Epidermal melanocyte (primary cell): ENCODE measurements at regions not wholly inside any gene's neighbourhood (a gene's known extent, or its start where the extent isn't known, plus 50 kb on each side); places are given as distances from the start of the nearest gene placed in this dataset.

Source experiments
- DNase-seq: peaks from one replicate; pipeline ENCODE4 v3.0.0; 2011; ENCODE audit warnings: low spot score; ENCODE audit not compliant: insufficient read length

DNA sequence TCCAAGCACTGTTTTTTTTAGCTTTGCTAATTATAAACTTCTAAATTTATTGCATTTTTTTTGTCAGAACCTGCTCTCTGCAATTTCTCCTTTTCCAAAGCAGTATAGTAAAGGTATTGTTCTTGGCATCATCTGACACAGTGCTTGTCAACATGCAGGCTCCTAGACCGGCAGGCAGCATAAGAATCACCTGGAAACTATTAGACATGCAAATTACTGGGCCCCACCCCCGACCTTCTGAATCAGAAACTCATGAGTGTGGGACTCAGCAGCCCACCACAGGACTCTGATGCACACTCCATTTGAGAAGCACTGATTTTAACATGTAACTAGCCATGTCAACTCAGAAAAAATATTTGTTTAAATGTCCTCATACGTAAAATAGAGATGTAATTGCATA is 551.1 kb upstream of the CELF4 start:
- DNase-seq, result no peak

DNA sequence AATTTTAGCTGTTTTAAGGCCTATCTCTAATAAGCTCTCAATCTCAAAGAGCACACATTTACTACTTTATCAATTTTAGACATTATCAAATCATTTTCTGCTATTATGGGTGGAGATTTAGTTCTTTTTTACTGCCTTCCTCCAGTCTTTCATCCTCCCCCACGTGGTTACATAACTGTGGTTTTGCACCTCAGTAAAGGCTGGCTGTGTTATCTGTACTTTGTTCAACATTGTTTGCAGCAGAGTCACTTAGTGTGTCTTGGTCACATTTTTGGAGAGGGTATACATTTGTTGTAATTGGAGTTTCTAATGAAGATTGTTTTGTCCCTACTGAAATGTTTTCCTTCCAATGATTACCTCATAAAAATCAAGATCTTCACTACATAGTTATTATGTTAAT is 549.6 kb upstream of the CELF4 start:
- DNase-seq, result no peak

DNA sequence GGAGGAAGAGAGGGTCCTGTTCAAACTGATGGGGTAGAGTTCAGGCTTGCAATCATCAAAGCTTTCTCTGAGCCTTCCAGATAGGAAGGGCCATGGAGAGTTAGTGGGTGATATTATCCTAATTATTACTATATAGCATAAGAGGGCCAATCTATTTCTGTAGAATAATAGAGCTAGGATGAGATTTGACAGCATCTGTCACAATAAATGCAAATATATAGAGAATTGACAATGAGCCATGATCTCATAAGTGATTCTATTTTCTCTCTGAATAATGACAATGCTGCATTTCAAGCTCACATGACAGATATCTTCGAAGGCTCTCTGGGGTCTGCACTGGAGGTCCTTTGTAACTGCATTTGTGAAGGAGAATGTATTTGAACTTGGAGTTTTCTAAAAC is 521.9 kb upstream of the CELF4 start:
- no peak for DNase-seq

DNA sequence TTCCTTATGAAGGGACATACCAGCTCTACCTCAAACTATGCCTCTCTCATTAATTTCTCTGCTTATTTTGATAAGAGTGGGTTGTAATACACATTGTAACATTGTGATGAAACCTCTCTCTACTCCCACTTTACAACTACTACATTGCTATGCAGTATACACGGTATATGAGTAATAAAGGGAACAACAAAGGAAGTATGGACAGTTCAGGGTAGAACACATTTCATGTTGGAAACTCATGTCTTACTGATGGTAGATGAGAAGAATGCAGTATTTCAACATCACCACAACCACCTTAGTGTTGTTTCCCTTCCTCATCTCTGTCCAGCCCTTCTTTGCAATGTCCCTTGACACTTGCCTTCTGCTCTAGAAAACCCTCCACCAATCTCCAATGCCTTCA is 515.9 kb upstream of the CELF4 start:
- DNase-seq, result no peak

DNA sequence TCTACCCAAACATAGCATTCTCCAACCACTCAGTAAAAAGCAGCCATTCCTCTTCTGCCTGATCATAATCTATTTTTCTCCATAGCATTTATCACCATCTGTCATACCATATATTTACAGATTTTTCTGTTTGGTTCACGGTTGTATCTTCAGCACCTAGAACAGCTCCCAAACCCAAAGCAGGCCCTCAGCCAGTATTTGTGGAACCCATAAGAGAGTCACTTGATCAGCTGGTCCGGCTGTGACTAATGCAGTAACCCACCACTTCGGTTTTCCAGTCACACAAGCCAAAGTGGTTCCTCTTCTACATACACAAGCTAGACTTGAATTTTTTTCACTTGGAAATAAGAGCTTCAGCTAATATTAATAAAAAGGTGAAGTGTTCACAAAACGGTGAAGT is 511.6 kb upstream of the CELF4 start:
- DNase-seq, result no peak

DNA sequence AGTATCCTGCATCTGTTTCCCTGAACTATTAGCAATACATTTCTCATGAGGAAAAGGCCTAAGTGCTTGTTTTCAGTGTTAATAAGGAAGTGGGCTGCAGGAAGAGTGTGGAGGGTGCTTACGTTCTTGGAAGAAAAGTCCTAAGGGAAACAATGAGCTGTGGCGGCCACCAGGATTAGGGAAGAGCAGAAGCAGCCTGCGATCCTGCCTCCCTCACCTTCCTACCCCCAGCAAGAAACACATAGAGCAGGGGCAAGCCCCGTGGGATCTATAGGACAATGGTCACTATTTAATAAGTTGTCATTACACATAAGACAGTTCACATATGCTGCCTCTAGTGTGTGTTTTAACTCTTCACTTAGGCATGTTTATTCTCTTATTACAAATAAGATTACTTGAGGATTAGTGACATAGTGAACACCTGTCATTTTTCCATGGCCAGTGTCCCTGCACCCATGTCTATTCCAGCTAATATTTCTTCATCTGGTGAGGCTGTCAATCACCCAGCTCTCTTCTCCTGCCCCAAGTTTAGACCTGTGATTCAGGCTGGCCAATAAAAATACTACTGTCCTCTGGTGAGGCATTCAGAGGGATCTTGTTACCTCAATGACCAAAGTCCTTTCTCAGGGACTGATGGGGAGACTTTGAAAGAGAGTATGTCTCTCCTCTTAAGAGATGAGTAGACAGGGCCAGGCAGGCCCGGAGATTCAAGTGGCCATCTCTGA is 510.9 kb upstream of the CELF4 start:
- DNase-seq, result no peak

DNA sequence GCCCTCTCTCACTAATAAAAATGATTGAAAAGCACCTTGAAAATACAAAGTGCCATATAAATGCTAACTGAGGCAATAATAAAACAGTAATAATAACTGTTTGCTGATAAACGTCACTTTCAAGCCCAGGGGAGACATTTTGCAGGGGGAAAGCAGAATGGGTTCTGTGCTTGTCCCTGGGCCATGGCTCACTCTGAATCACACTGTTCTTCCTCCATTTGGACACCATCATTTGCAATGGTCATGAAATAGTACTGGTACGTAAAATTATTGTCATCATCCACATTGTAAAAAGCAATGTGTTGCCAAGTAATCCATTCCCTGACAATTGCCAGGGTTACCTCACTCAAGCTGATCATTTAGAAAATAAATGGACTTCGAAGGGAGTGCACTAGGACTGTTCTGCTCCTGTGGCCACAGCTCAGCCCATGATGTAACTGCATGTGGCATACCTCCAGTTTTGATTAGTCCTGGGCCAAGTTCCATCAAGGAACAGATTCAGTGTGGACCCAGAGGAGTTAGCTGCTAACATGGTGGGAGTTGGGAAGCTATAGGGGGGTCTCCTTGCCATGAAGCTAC is 508.8 kb upstream of the CELF4 start:
- no peak for DNase-seq

DNA sequence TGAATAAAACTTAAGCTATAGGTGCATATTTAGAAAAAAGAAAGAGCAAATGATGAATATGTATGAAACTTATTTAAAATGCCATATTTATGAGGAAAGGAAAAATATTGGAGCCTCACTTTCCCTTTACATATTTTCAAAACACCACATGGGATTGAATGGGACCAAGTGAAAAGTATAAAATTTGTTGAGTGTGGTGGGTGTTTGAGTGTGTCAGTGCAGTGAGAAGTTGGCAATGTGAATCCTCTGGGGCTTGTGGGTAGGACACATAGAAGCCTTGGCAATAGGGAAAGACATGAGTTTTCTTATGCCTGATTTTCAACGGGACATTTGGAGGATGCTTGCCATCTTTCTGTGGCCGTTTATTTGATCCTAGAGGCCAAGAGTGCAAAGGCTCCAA is 502.2 kb upstream of the CELF4 start:
- DNase-seq, result no peak

DNA sequence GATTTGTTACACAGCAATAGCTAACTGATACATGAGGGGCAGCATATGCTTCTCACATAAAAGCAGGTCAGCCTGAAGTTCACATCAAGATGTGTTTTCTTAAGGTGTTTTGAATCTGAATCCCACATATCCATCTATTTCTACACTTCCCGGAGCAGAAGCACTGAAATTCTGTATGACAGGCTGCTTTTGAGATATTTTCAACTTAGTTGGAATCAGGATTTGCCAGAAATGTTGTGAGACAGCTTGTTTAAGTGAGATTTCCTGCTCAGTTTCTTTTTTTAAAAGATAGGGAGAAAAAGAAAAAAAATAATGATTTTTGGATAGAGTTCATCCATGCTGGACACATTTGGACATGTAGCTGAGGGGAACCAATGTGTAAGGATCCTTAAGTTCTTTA is 501.5 kb upstream of the CELF4 start:
- DNase-seq, result no peak

DNA sequence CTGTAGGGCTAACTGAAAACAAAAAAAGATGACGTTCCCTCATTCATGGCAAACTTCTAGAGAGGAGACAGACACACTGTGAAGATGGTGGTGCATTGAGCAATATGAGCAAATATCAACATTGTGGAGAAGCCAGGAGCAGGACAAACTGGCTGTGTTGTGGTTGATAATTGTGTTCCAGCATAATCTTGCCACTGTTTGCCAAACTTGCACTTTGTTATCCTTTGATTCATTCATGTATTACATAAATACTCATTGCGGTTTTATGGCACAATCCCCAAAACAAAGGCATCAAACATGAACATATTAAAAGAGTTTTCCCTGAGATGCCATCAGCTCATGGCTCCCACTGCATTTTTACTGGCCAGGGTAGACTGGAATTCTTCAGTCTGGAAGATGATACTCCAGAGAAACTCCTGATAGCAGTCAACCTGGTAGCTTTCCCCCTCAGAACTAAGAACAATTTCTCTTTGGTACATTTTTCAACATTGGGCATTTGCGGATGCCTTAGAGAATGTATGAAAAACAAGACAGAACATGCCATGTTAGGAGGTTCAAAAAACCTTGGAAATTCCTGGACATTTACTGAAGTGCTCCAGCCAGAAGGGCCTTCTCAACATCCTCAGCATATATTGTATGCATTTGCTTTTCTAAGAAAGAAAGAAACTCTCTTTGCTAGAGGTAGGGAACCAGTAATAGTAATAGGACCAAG is 487.4 kb upstream of the CELF4 start:
- no peak for DNase-seq

DNA sequence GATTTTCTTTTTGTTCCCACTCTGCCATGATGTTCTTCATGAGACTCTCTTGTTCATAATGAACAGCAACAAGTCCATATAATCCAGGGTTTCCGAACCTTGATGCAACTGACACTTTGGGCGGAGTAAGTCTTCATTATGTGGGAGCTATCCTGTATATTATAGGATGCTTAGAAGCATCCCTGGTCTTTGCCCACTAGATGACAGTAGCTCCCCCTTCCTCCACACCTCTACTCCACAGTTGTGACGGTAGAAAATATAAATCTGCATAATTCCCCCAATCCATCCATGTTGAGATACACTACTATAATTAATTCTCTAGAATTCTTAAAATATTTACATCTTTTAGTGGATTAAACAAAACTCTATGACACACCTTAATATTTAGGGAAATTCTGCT is 482.2 kb upstream of the CELF4 start:
- no peak for DNase-seq

DNA sequence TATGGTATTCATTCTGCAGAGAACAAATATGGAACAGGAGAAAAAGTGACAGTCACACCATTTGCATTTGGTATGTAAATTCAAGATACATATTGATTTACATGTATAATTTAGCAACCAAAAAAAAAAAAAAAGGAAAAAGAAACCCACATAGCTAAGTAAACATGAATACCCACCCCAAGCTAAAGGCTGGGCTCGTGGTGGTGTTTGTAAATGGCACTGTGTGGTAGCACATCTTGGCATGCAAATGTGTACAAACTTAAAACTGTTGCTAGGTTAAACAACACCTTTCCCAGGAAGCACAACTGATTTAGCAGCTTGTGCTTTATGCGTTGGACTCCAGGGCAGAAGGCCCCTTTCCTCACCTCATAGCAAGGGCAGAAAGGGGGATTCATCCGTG is 481.1 kb upstream of the CELF4 start:
- no peak for DNase-seq

DNA sequence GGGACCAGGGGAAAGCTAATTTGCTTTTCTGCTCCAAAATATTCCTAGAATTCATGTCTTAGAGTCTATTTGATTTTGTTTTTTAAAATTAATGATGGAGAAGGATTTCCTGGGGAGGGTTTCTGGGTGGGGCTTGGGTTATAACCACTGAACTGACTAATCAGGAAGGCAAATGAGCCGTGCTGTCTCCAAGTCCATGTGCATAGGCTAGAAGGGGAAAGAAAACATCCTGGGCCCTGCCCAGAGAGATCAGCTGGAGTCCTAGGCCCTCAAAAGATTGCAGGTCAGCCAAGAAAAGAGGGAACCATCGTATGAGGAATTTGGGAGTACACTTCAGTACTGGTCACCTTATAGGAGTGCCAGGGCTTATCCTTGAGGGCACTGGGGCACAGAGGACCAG is 480.2 kb upstream of the CELF4 start:
- DNase-seq, result no peak

DNA sequence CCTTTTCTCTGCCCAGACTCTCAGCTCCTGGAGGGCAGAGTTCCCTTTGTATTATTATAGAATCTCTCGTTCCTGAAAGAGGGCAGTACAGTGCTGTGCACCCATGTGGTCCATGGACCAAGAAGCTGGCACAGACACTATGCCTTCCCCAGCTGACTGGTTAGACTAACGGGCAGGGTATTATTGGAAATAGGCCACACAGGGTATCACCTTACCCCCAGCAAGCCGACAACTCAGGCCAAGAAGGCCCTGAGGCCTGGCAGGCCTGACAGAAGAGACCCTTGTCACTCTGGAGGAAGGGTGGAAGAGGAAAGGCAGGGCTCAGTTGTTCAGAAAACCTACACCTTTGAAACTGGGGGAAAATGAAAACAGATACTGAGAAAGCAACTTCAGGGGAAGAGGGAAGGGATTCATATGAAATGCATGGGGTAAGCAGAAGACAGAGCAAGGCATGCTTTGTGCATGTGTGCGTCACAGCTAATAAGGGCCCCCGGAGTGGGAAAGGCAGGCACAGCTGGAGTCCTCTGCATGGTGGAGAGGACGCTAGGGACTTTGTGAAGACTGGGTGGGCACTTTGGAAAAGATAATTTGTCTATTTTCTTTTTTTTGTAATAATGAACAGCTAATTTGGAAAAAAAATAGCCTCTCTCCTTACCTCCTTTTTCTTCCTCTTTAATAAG is 476.8 kb upstream of the CELF4 start:
- DNase-seq, result no peak

DNA sequence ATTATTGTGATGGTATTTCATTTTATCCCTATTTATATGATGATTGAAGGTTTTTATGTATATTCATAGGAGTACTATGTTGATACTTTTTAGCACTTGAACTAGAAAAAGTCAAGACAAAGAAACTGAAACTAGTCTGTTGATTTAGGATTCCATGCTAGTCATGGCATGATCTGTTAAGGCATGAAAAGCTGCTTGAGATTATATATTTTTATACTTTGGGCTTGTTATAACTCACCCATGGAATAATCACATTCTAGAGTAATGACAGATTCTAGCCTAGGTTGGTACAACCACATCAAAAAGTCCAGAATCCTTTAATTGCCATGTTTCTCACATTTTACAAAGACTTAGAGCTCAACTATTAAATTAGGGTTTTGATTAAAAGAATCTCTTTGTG is 472.6 kb upstream of the CELF4 start:
- DNase-seq, result no peak

DNA sequence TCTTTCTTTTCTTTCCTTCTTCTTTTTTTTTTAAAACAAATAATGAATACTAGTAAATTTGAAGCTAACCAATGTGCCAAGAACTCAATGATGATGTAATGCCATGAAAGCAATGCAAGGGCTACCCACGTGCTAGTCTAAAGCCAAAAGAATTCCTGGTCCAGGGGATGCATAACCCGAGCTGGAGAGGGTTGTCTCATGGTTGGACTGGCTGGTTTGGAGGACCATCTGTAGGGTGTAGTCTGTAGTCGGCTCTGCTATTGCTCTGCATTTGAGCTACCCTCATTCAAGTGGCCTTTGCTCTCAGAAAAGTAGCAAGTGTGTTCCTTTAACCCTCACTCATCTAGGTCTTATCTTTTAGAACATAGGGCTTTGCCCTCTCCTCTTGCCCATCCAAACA is 469.6 kb upstream of the CELF4 start:
- no peak for DNase-seq

DNA sequence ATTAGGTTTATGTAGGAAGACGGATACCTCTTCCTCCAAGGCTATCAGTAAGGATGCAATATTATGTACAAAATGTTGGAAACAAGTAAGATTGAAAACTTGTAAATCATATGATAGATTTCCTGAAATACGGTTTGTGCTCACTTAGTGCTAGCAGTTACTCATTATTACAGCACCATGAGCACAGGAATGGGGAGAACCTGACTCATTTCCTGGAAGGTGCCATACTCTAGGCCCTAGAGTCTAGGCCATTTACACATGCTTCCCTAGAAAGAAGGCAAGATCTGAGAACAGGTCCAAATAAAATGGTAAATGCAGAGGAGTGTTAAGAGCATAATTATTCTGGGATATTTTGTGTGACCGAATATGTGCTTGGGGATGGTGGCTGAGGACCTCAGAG is 467.7 kb upstream of the CELF4 start:
- no peak for DNase-seq

DNA sequence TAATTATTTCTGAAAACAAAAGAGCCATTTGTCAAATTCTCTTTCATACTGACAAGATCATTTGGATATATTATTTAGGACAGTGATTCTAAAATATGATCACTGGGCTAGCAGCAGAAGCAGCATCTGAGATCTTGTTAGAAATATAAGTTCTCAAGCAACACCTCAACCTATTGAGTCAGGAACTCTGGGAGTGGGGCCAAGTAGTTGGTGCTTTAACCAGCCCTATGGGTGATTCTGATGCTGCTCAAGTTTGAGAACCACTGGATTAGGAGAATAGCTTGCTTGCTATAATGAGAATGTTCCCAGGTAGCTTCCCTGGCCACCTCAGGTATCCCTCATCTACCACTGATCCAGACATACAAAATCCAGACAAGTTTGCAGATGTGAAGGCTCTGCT is 466.9 kb upstream of the CELF4 start:
- DNase-seq, result no peak

DNA sequence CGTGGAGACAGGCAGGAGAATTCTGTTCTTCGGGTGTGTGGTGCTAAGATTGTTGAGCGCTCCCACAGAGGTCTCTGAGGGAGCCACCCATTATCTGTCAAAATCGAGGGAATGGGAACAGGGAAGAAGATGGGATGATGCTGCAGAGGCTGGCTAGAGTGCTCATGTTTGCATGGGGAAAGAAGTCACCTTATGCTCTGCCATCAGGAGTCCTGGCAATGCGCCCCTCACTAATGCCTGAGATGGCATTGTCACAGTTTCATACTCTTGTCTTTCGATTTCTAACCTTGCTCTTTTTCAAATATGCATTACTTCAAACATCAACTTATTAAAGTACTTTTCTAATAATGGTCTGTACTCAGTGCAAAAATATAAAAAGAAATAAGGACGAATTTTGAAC is 463.3 kb upstream of the CELF4 start:
- DNase-seq, result no peak

DNA sequence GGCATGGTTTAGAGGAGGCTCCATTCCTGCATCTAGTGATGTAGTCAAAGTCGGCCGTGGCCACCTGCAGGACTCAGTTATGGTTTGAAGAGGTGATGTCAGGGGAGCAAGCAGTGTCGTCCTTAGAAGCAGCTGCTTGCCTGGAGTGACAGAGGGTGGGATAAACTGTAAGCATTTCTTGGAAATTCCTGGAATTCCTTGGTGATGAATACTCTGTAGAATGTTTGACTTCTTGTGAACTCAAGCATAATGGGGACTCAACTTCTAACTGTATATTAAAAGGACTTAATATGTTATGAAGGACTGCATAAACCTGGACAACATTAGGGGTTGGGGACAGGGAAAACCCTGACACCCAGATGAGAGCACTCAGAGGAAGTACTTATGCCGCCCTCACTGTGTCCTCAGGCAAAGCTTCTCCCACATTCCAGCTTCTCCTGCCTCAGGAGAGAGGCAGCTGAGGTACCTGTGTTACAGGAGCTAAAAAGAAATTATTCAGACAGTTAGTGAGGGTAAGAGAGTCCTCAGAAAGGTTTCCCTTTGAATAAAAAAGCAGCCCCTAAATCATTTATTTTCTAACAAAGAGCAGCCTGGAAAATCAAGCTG is 459.9 kb upstream of the CELF4 start:
- DNase-seq, result no peak

DNA sequence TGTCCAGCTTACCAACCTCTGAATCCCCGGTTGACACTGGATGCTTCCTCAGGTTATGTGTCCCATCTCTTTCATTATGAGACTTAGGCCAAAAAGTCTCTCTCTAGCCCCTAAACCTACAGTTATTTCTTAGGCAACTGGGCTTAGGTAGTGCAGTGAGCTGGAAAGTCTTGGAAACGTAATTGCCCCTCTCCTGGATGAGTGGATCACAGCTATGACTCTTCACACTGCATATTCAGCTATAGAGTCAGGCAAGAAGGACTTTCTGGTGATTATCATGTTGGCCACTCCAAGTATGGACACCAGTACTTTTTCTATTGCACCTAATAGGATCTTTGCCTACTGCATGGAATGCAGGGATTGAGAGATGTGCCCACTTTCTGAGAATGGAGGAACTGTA is 458.3 kb upstream of the CELF4 start:
- DNase-seq, result no peak

DNA sequence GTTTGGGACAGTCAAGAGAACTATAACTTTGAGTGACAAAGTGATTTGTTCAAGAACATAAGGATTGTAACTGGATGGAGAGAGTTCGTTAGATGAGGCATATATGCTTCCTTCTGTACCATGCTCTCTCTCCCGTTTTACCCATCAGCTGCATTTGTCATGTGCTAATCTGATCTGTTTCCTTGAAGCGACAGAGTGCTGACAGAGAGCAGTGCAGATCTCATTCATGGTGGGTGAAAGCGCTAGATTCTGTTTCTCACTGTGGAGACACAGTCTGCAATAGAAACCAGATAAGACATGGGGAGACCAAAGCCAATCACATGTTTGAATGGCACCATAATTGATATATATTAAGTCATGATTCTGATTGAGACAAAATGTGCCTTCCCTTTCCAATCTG is 456.6 kb upstream of the CELF4 start:
- DNase-seq, result no peak
